ENCODE measurements at regions not wholly inside any gene's neighbourhood (a gene's known extent, or its start where the extent isn't known, plus 50 kb on each side); places are given as distances from the start of the nearest gene placed in this dataset.

- DNase-seq (ENCODE audit: low spot score): no peak
- no peak overlapping the region for H2BK12ac ChIP-seq (ENCODE audit: low read length)
- no peak overlapping the region for H3K23ac ChIP-seq (ENCODE audit: low read depth, low read length, poor library complexity)
- H3K27ac ChIP-seq (replicated peaks; ENCODE audit: low read length): no peak overlapping the region
- no CpG with 5 or more reads among the region's 3 CpGs for WGBS, 2 donors (ENCODE audit: extremely low coverage in 2 of 2, insufficient read length in 2 of 2, insufficient replicate concordance in 1 of 2)
- H2AFZ ChIP-seq (ENCODE audit: low read length): no peak overlapping the region
- H3K4ac ChIP-seq (ENCODE audit: low read length): no peak overlapping the region
- no peak overlapping the region for H4K8ac ChIP-seq (ENCODE audit: low read depth, low read length)
- H3K79me1 ChIP-seq (ENCODE audit: low read depth, low read length): no peaks in the 10 kb centered on the region
- peaks cover 0 to 9% of the 10 kb centered on the region in 2 donors for H3K4me1 ChIP-seq (ENCODE audit: control insufficient read depth in 2 of 2, insufficient read depth in 1 of 2, low read depth in 1 of 2, low read length in 2 of 2)
- no peak overlapping the region for H3K14ac ChIP-seq (ENCODE audit: low read length)
- no peaks in the 10 kb centered on the region for H3K27me3 ChIP-seq (ENCODE audit: control insufficient read depth in 3 of 3, insufficient read depth in 3 of 3, low read depth in 1 of 3, low read length in 3 of 3)
- no peaks in the 10 kb centered on the region for H3K9me3 ChIP-seq (replicated peaks in 1 of 2; ENCODE audit: control insufficient read depth in 2 of 2, insufficient read depth in 1 of 2, low read depth in 1 of 2, low read length in 2 of 2)
- H3K36me3 ChIP-seq (replicated peaks in 1 of 2; ENCODE audit: control insufficient read depth in 2 of 2, insufficient read depth in 2 of 2, low read length in 2 of 2): no peaks in the 10 kb centered on the region
- H3K4me3 ChIP-seq (ENCODE audit: low read length in 2 of 2): no peak overlapping the region
- H3K9ac ChIP-seq (ENCODE audit: low read depth, low read length, poor library complexity): no peak overlapping the region
- no peak overlapping the region for H2BK15ac ChIP-seq (ENCODE audit: low read length)
- no peak overlapping the region for H2BK120ac ChIP-seq (ENCODE audit: low read depth, low read length)
- H4K91ac ChIP-seq (ENCODE audit: low read depth, low read length, poor library complexity): no peak overlapping the region
- H2BK5ac ChIP-seq (ENCODE audit: low read length): no peak overlapping the region
- H2AK5ac ChIP-seq (ENCODE audit: low read depth, low read length): no peak overlapping the region
- no peak overlapping the region for H3K4me2 ChIP-seq (ENCODE audit: insufficient read depth, low read length, poor library complexity, severe bottlenecking)
- no peak overlapping the region for H3K18ac ChIP-seq (ENCODE audit: low read length)
Observed at GRCh38 chr5:91534332-91534731, 151.2 kb upstream of the ARRDC3 start.

- WGBS, 2 donors (ENCODE audit: extremely low coverage in 2 of 2, insufficient read length in 2 of 2, insufficient replicate concordance in 1 of 2): no CpG with 5 or more reads among the region's 1 CpG
- Histone ChIP-seq H3K27ac (replicated peaks; ENCODE audit: low read length) (no peak overlapping the region), H3K23ac (ENCODE audit: low read depth, low read length, poor library complexity) (no peak overlapping the region), H3K4me3 (ENCODE audit: low read length in 2 of 2) (no peak overlapping the region), H3K36me3 (replicated peaks in 1 of 2; ENCODE audit: control insufficient read depth in 2 of 2, insufficient read depth in 2 of 2, low read length in 2 of 2) (no peaks in the 10 kb centered on the region), H2AFZ (ENCODE audit: low read length) (no peak overlapping the region), H3K9ac (ENCODE audit: low read depth, low read length, poor library complexity) (no peak overlapping the region), H3K4me1 (ENCODE audit: control insufficient read depth in 2 of 2, insufficient read depth in 1 of 2, low read depth in 1 of 2, low read length in 2 of 2) (peaks cover 0 to 9% of the 10 kb centered on the region in 2 donors), H2BK120ac (ENCODE audit: low read depth, low read length) (no peak overlapping the region), H3K14ac (ENCODE audit: low read length) (no peak overlapping the region), H2AK5ac (ENCODE audit: low read depth, low read length) (no peak overlapping the region), H4K8ac (ENCODE audit: low read depth, low read length) (no peak overlapping the region), H4K91ac (ENCODE audit: low read depth, low read length, poor library complexity) (no peak overlapping the region), H3K18ac (ENCODE audit: low read length) (no peak overlapping the region), H3K79me1 (ENCODE audit: low read depth, low read length) (no peaks in the 10 kb centered on the region), H2BK12ac (ENCODE audit: low read length) (no peak overlapping the region), H3K9me3 (replicated peaks in 1 of 2; ENCODE audit: control insufficient read depth in 2 of 2, insufficient read depth in 1 of 2, low read depth in 1 of 2, low read length in 2 of 2) (peaks cover 0 to 3% of the 10 kb centered on the region in 2 donors), H3K4me2 (ENCODE audit: insufficient read depth, low read length, poor library complexity, severe bottlenecking) (no peak overlapping the region), H2BK5ac (ENCODE audit: low read length) (no peak overlapping the region), H3K4ac (ENCODE audit: low read length) (no peak overlapping the region), H3K27me3 (ENCODE audit: control insufficient read depth in 3 of 3, insufficient read depth in 3 of 3, low read depth in 1 of 3, low read length in 3 of 3) (no peaks in the 10 kb centered on the region), H2BK15ac (ENCODE audit: low read length) (no peak overlapping the region)
- DNase-seq (ENCODE audit: low spot score): no peak
Observed at GRCh38 chr5:91532779-91533178, 149.7 kb upstream of the ARRDC3 start.

- Histone ChIP-seq H3K27me3 (ENCODE audit: control insufficient read depth in 3 of 3, insufficient read depth in 3 of 3, low read depth in 1 of 3, low read length in 3 of 3) (no peaks in the 10 kb centered on the region), H3K4me3 (ENCODE audit: low read length in 2 of 2) (no peak overlapping the region), H2BK12ac (ENCODE audit: low read length) (no peak overlapping the region), H3K4ac (ENCODE audit: low read length) (no peak overlapping the region), H2BK120ac (ENCODE audit: low read depth, low read length) (no peak overlapping the region), H3K4me2 (ENCODE audit: insufficient read depth, low read length, poor library complexity, severe bottlenecking) (no peak overlapping the region), H2BK15ac (ENCODE audit: low read length) (no peak overlapping the region), H4K91ac (ENCODE audit: low read depth, low read length, poor library complexity) (no peak overlapping the region), H3K4me1 (ENCODE audit: control insufficient read depth in 2 of 2, insufficient read depth in 1 of 2, low read depth in 1 of 2, low read length in 2 of 2) (peaks cover 0 to 9% of the 10 kb centered on the region in 2 donors), H3K27ac (replicated peaks; ENCODE audit: low read length) (no peak overlapping the region), H2BK5ac (ENCODE audit: low read length) (no peak overlapping the region), H3K9me3 (replicated peaks in 1 of 2; ENCODE audit: control insufficient read depth in 2 of 2, insufficient read depth in 1 of 2, low read depth in 1 of 2, low read length in 2 of 2) (peaks cover 0 to 3% of the 10 kb centered on the region in 2 donors), H3K9ac (ENCODE audit: low read depth, low read length, poor library complexity) (no peak overlapping the region), H4K8ac (ENCODE audit: low read depth, low read length) (no peak overlapping the region), H3K36me3 (replicated peaks in 1 of 2; ENCODE audit: control insufficient read depth in 2 of 2, insufficient read depth in 2 of 2, low read length in 2 of 2) (no peaks in the 10 kb centered on the region), H3K18ac (ENCODE audit: low read length) (no peak overlapping the region), H3K14ac (ENCODE audit: low read length) (no peak overlapping the region), H2AFZ (ENCODE audit: low read length) (no peak overlapping the region), H2AK5ac (ENCODE audit: low read depth, low read length) (no peak overlapping the region), H3K79me1 (ENCODE audit: low read depth, low read length) (no peaks in the 10 kb centered on the region), H3K23ac (ENCODE audit: low read depth, low read length, poor library complexity) (no peak overlapping the region)
- DNase-seq (ENCODE audit: low spot score): no peak
- no CpG with 5 or more reads among the region's 1 CpG for WGBS, 2 donors (ENCODE audit: extremely low coverage in 2 of 2, insufficient read length in 2 of 2, insufficient replicate concordance in 1 of 2)
Observed at GRCh38 chr5:91532281-91532680, 149.2 kb upstream of the ARRDC3 start.

- Histone ChIP-seq H2BK120ac (ENCODE audit: low read depth, low read length) (no peak overlapping the region), H2BK5ac (ENCODE audit: low read length) (no peak overlapping the region), H3K4me2 (ENCODE audit: insufficient read depth, low read length, poor library complexity, severe bottlenecking) (no peak overlapping the region), H2AK5ac (ENCODE audit: low read depth, low read length) (no peak overlapping the region), H3K79me1 (ENCODE audit: low read depth, low read length) (no peaks in the 10 kb centered on the region), H2AFZ (ENCODE audit: low read length) (no peak overlapping the region), H4K91ac (ENCODE audit: low read depth, low read length, poor library complexity) (no peak overlapping the region), H2BK15ac (ENCODE audit: low read length) (no peak overlapping the region), H3K27ac (replicated peaks; ENCODE audit: low read length) (no peak overlapping the region), H3K18ac (ENCODE audit: low read length) (no peak overlapping the region), H3K9me3 (replicated peaks in 1 of 2; ENCODE audit: control insufficient read depth in 2 of 2, insufficient read depth in 1 of 2, low read depth in 1 of 2, low read length in 2 of 2) (peaks cover 0 to 3% of the 10 kb centered on the region in 2 donors), H3K27me3 (ENCODE audit: control insufficient read depth in 3 of 3, insufficient read depth in 3 of 3, low read depth in 1 of 3, low read length in 3 of 3) (no peaks in the 10 kb centered on the region), H2BK12ac (ENCODE audit: low read length) (no peak overlapping the region), H3K4me3 (ENCODE audit: low read length in 2 of 2) (no peak overlapping the region), H3K4me1 (ENCODE audit: control insufficient read depth in 2 of 2, insufficient read depth in 1 of 2, low read depth in 1 of 2, low read length in 2 of 2) (no peaks in the 10 kb centered on the region), H3K4ac (ENCODE audit: low read length) (no peak overlapping the region), H4K8ac (ENCODE audit: low read depth, low read length) (no peak overlapping the region), H3K36me3 (replicated peaks in 1 of 2; ENCODE audit: control insufficient read depth in 2 of 2, insufficient read depth in 2 of 2, low read length in 2 of 2) (no peaks in the 10 kb centered on the region), H3K9ac (ENCODE audit: low read depth, low read length, poor library complexity) (no peak overlapping the region), H3K14ac (ENCODE audit: low read length) (no peak overlapping the region), H3K23ac (ENCODE audit: low read depth, low read length, poor library complexity) (no peak overlapping the region)
- DNase-seq (ENCODE audit: low spot score): no peak
- no CpG with 5 or more reads among the region's 2 CpGs for WGBS, 2 donors (ENCODE audit: extremely low coverage in 2 of 2, insufficient read length in 2 of 2, insufficient replicate concordance in 1 of 2)
Observed at GRCh38 chr5:91528831-91529230, 145.7 kb upstream of the ARRDC3 start.

Data from neuronal stem cell (in vitro differentiated cells).